Psoas muscle (tissue), 7 donors: ENCODE measurements at regions not wholly inside any gene's neighbourhood (a gene's known extent, or its start where the extent isn't known, plus 50 kb on each side); places are given as distances from the start of the nearest gene placed in this dataset.

Experiments
- ATAC-seq, 4 donors: fragments of 200-7000 bp; cut with Tn5 transposase; one replicate each; pipeline ENCODE4 v1.9.1; 2020; ENCODE audit warnings: moderate library complexity in 3 of 4, mild to moderate bottlenecking in 2 of 4
- DNase-seq, 2 donors: peaks; one replicate each; pipeline ENCODE4 v3.0.0-alpha.2; 2020
- H3K27ac ChIP-seq: fragments of 200-600 bp; one replicate; pipeline ENCODE4 v1.8.0; 2022
- H3K27me3 ChIP-seq, 3 donors: fragments of 200-600 bp in 1 of 3; one replicate each; pipeline versions ENCODE4 v1.6.1 to v1.8.0; 2013 to 2022; ENCODE audit warnings: low read length in 2 of 3, mild to moderate bottlenecking in 2 of 3, moderate library complexity in 1 of 3; ENCODE audit not compliant: insufficient read depth in 3 of 3
- H3K36me3 ChIP-seq, 2 donors: fragments of 200-600 bp in 1 of 2; one replicate each; pipeline versions ENCODE4 v1.6.1 to v1.8.0; 2013 to 2022; ENCODE audit warnings: low read depth in 1 of 2, mild to moderate bottlenecking in 1 of 2, moderate library complexity in 1 of 2; ENCODE audit not compliant: insufficient read depth in 1 of 2
- H3K4me1 ChIP-seq: fragments of 200-600 bp; one replicate; pipeline ENCODE4 v1.8.0; 2022
- H3K4me3 ChIP-seq: fragments of 200-600 bp; one replicate; pipeline ENCODE4 v1.8.0; 2022; ENCODE audit warnings: mild to moderate bottlenecking
- H3K9me3 ChIP-seq: fragments of 200-600 bp; one replicate; pipeline ENCODE4 v1.8.0; 2022
- CTCF ChIP-seq: fragments of 200-600 bp; IDR thresholded peaks from one replicate; pipeline ENCODE4 v1.8.0; 2022; ENCODE audit warnings: antibody characterized with exemption
- WGBS, 3 donors: extraction: QIAGEN DNeasy Blood & Tissue Kit; methylation state at CpG; one replicate each; pipeline versions ENCODE4 v1.1.6 to v1.1.7; 2013; 5-methylcytosine and 5-hydroxymethylcytosine counted together
- intact Hi-C, 2 donors: fragments of 100-400 bp; cut with DNase I; formaldehyde crosslinking; loops; one replicate each; pipeline versions ENCODE4 v1.11.0 to v1.14.2; 2022
- donor health status: healthy with polysubstance abuse.
- donor health status: DM: no; HTN: no; CAD: no; lungs with moderate emphysema.
- donor health status: Bipolar disorder and iron deficiency.
- donor health status: healthy.
- donor health status: DM: yes; HTN: yes; CAD: no.
- donor health status: DM: no; HTN: no; CAD: no.
- donor health status: DM: yes; HTN: yes; CAD: no.

GRCh38 chr21:36207577-36208320 lies 51.1 kb downstream of the DOP1B start:
- WGBS, 3 donors = 83 to 86% (median 85%) methylated on average over 15 of the region's 15 CpGs
- intact Hi-C loops = no loop called here

GRCh38 chr21:36208326-36209013 lies 51.8 kb downstream of the DOP1B start:
- DNase-seq (no peak), ATAC-seq (no peak)
- intact Hi-C loops = loop anchor here in 1 of 2 donors (1.0 kb wide), 1 partner anchor 67 kb away; no protein-coding TSS in a partner anchor
- no peaks in the 10 kb centered on the region for H3K9me3 ChIP-seq
- no peak overlapping the region for H3K27ac ChIP-seq
- no peak overlapping the region for H3K4me3 ChIP-seq
- no peaks in the 10 kb centered on the region for H3K27me3 ChIP-seq
- 90 to 93% (median 92%) methylated on average over 27 of the region's 27 CpGs for WGBS, 3 donors
- H3K36me3 ChIP-seq = peaks cover 0 to 37% of the 10 kb centered on the region in 2 donors
- no peak for TF ChIP-seq CTCF
- peaks cover 14% of the 10 kb centered on the region for H3K4me1 ChIP-seq

More at GRCh38 chr21:36207577-36208320, 51.1 kb downstream of the DOP1B start:
- ATAC-seq (no peak), DNase-seq (no peak)
- Histone ChIP-seq H3K36me3 (peaks cover 0 to 30% of the 10 kb centered on the region in 2 donors), H3K4me1 (peaks cover 20% of the 10 kb centered on the region), H3K27ac (no peak overlapping the region), H3K4me3 (no peak overlapping the region), H3K27me3 (no peaks in the 10 kb centered on the region), H3K9me3 (no peaks in the 10 kb centered on the region)
- TF ChIP-seq CTCF = no peak

GRCh38 chr21:36209626-36210171 lies 53.1 kb downstream of the DOP1B start:
- intact Hi-C loops = loop anchor here (1.0 to 2.0 kb wide), 2 partner anchors 68 to 69 kb away; no protein-coding TSS in a partner anchor
- Histone ChIP-seq H3K4me1 (peaks cover 3% of the 10 kb centered on the region), H3K27ac (no peak overlapping the region), H3K36me3 (peaks cover 3 to 46% of the 10 kb centered on the region in 2 donors), H3K9me3 (no peaks in the 10 kb centered on the region), H3K4me3 (no peak overlapping the region), H3K27me3 (no peaks in the 10 kb centered on the region)
- 86 to 90% (median 87%) methylated on average over 11 of the region's 11 CpGs for WGBS, 3 donors
- ATAC-seq (peak in 3 of 4 donors; percentile 32 to 45 (median 42)), DNase-seq (no peak)
- peak; percentile 48 for TF ChIP-seq CTCF

- Histone ChIP-seq H3K9me3 (no peaks in the 10 kb centered on the region), H3K27me3 (no peaks in the 10 kb centered on the region), H3K27ac (no peak overlapping the region), H3K4me3 (no peak overlapping the region), H3K36me3 (peaks cover 3 to 54% of the 10 kb centered on the region in 2 donors), H3K4me1 (no peaks in the 10 kb centered on the region)
- intact Hi-C loops = loop anchor here in 1 of 2 donors (2.0 kb wide), 1 partner anchor 70 kb away; no protein-coding TSS in a partner anchor
- TF ChIP-seq CTCF = no peak
- ATAC-seq (no peak), DNase-seq (no peak)
- WGBS, 3 donors = 84 to 92% (median 86%) methylated on average over 21 of the region's 21 CpGs
These were observed 54.4 kb downstream of the DOP1B start for GRCh38 chr21:36210779-36211659.
